Epithelial cell of proximal tubule (primary cell): ENCODE measurements at regions not wholly inside any gene's neighbourhood (a gene's known extent, or its start where the extent isn't known, plus 50 kb on each side); places are given as distances from the start of the nearest gene placed in this dataset.
"Not testable (repeated sequence)": the region's sequence is repeated elsewhere in the genome, so short reads cannot be mapped to it uniquely, and the experiment has no call there.

Experiments
- DNase-seq: peaks from one replicate; pipeline ENCODE4 v3.0.0-alpha.2; 2011; ENCODE audit warnings: low read depth
- H3K4me3 ChIP-seq: 2 replicates; pipeline ENCODE4 v1.5.1; 2011; ENCODE audit warnings: low read depth, mild to moderate bottlenecking, low read length
- CTCF ChIP-seq: conservative IDR thresholded peaks from 2 replicates; pipeline ENCODE4 v1.5.1; 2012; ENCODE audit warnings: low read depth, mild to moderate bottlenecking, low read length

- DNase-seq: no peak
- H3K4me3 ChIP-seq: no peak overlapping the region
- TF ChIP-seq CTCF: no peak
Measured at GRCh38 chr4:42284030-42284429, 113.3 kb upstream of the SHISA3 start.

GRCh38 chr4:42288876-42289275 lies 108.4 kb upstream of the SHISA3 start:
- not testable (repeated sequence) for DNase-seq, H3K4me3 ChIP-seq

DNA sequence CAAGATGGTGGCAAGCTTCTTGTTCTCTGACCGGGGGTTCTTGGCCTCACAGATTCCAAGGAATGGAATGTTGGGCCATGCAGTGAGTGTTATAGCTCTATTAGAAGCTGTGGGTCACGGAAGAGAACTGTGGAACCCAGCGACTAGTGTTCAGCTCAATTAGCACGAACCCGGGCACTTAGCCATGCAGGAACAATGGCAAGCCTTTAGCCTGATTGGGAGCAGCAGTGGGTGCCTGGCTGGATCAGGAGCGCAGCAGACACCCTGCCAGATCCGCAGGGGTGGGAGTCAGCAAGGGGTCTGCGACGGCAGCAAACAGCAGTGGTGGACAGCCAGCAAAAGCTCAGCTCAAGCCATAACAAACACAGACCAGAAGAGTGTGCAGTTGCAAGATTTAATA lies 105.1 kb upstream of the SHISA3 start:
- DNase-seq, H3K4me3 ChIP-seq: not testable (repeated sequence)

DNA sequence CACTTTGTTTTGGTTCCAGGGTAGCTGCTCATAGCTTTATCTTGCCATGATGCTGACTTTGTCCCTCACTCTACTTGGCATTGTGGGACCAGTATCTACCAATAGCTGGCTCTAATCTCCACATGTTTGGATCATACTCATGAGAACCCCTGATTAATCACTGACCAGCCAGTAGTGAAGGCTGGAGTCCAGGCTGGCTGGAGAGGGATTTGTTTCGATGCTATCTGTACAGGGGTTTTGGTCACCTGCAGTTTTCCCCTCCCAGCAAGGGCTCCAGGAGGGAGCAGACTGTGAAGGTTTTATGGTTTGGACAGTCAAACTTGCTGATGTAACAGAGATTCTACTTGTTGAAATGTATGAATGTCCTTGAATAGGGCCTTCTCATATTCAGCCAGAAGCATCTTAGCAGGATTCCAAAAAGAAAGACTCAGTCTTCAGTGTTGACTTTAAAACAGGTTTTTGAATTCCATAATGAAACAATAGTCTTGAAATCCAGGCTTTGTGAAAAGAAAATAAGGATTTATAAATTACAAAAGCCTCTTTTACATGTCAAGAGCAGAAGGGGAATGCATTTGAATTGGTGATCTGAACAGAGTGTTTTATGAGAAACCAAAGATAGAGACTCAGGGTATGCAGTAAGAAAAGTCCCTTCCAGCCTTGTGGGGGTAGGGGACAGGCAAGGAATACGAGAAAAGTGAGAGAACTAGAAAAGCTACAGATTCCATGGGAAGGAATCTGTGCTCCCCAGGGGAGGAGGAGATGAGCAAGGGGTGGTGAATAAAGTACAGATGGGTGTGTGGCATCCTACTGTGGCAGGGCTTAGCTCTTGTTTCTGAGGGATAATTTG lies 103.1 kb upstream of the SHISA3 start:
- DNase-seq: no peak
- no peak overlapping the region for H3K4me3 ChIP-seq
- TF ChIP-seq CTCF: no peak

GRCh38 chr4:42296196-42296595 lies 101.1 kb upstream of the SHISA3 start:
- no peak for DNase-seq
- no peak overlapping the region for H3K4me3 ChIP-seq
- no peak for TF ChIP-seq CTCF

DNA sequence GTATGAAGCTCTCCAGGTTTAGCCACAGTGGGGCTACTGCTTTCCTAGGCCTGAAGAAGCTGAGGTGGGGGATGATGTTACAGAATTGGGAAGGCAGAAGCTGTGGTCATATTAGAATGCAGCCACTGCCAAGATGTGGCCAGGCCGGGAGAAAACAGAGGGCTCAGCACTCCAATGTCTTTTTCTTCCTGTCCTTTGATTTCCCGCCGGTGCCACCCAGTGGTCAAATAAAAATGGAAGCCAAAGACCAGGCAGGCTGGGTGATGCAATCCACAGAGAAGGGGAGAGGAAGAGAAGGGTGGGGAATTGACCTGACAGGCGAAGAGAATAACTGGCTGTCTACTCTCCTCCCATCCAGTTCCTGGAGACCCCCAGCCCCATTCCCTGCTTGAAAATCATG lies 94.9 kb upstream of the SHISA3 start:
- peak; percentile 58 for TF ChIP-seq CTCF
- DNase-seq: no peak
- H3K4me3 ChIP-seq: no peak overlapping the region

- DNase-seq: no peak
- no peak overlapping the region for H3K4me3 ChIP-seq
- TF ChIP-seq CTCF: no peak
Measured at GRCh38 chr4:42306221-42307109, 90.8 kb upstream of the SHISA3 start.
